DND-41 (cell line): ENCODE measurements at regions not wholly inside any gene's neighbourhood (a gene's known extent, or its start where the extent isn't known, plus 50 kb on each side); places are given as distances from the start of the nearest gene placed in this dataset.

ENCODE experiments used
- CTCF ChIP-seq: IDR thresholded peaks from 2 replicates; pipeline ENCODE4 v1.5.1; 2012; ENCODE audit warnings: borderline replicate concordance, low read length, moderate library complexity, mild to moderate bottlenecking; ENCODE audit not compliant: poor library complexity, severe bottlenecking; ENCODE audit errors: extremely low read depth
- EZH2 ChIP-seq: IDR thresholded peaks from 3 replicates; pipeline ENCODE4 v1.6.1; 2012; ENCODE audit warnings: borderline replicate concordance, low read depth, mild to moderate bottlenecking, moderate library complexity, low read length, inconsistent platforms; ENCODE audit not compliant: severe bottlenecking

GRCh38 chr1:214844319-214844718 is 238.2 kb upstream of the KCNK2 start:
- TF ChIP-seq CTCF (no peak), EZH2 (no peak)
